Mammary epithelial cell (primary cell): ENCODE measurements at regions not wholly inside any gene's neighbourhood (a gene's known extent, or its start where the extent isn't known, plus 50 kb on each side); places are given as distances from the start of the nearest gene placed in this dataset.
"Not testable (repeated sequence)": the region's sequence is repeated elsewhere in the genome, so short reads cannot be mapped to it uniquely, and the experiment has no call there.

ENCODE experiments used
- CTCF ChIP-seq, 2 donors: IDR thresholded peaks in 1 of 2; conservative IDR thresholded peaks in 1 of 2; 2 replicates each; pipeline ENCODE4 v1.5.1; 2011 to 2012; ENCODE audit warnings: inconsistent platforms in 2 of 2, low read length in 2 of 2, mild to moderate bottlenecking in 2 of 2, control low read depth in 1 of 2, low read depth in 1 of 2; ENCODE audit not compliant: insufficient read depth in 1 of 2; ENCODE audit errors: extremely low read depth in 1 of 2
- EZH2 ChIP-seq: IDR thresholded peaks from 2 replicates; pipeline ENCODE4 v1.6.1; 2012; ENCODE audit warnings: low read length, inconsistent platforms, borderline replicate concordance

GRCh38 chr2:215889240-215889969, 123.9 kb downstream of the MREG start:
- not testable (repeated sequence) for TF ChIP-seq CTCF (conservative IDR thresholded peaks at IDR 0.05 in 1 of 2, IDR thresholded peaks at IDR 0.05 in 1 of 2; ENCODE audit: extremely low read depth in 1 of 2, insufficient read depth in 1 of 2, low read depth in 1 of 2, low read length in 2 of 2); EZH2
